HG03097 (cell line): ENCODE measurements at regions not wholly inside any gene's neighbourhood (a gene's known extent, or its start where the extent isn't known, plus 50 kb on each side); places are given as distances from the start of the nearest gene placed in this dataset.

ENCODE experiments used
- ATAC-seq: cut with Tn5 transposase; IDR thresholded peaks from one replicate; pipeline ENCODE4 v1.9.1; 2021; ENCODE audit not compliant: unreplicated experiment, low FRiP score

- ATAC-seq = no peak
These were observed 115.5 kb upstream of the HS3ST1 start for GRCh38 chr4:11544211-11544610.

- no peak for ATAC-seq
These were observed 115.0 kb upstream of the HS3ST1 start for GRCh38 chr4:11543706-11544105.

- ATAC-seq = no peak
These were observed 114.3 kb upstream of the HS3ST1 start for GRCh38 chr4:11542952-11543351.

- no peak for ATAC-seq
These were observed 109.2 kb upstream of the HS3ST1 start for GRCh38 chr4:11537846-11538245.

GRCh38 chr4:11535333-11535732, 106.6 kb upstream of the HS3ST1 start:
- ATAC-seq = no peak

GRCh38 chr4:11534623-11535302, 106.1 kb upstream of the HS3ST1 start:
- ATAC-seq = no peak

- no peak for ATAC-seq
These were observed 103.4 kb upstream of the HS3ST1 start for GRCh38 chr4:11532138-11532537.

GRCh38 chr4:11529625-11530201, 101.0 kb upstream of the HS3ST1 start:
- ATAC-seq = no peak

- no peak for ATAC-seq
These were observed 96.4 kb upstream of the HS3ST1 start for GRCh38 chr4:11525085-11525484.

- ATAC-seq = no peak
These were observed 90.1 kb upstream of the HS3ST1 start for GRCh38 chr4:11518754-11519153.

- ATAC-seq = no peak
These were observed 86.2 kb upstream of the HS3ST1 start for GRCh38 chr4:11514779-11515419.

- ATAC-seq = no peak
These were observed 85.3 kb upstream of the HS3ST1 start for GRCh38 chr4:11514003-11514402.

- no peak for ATAC-seq
These were observed 84.2 kb upstream of the HS3ST1 start for GRCh38 chr4:11512871-11513270.

GRCh38 chr4:11511321-11511720, 82.6 kb upstream of the HS3ST1 start:
- ATAC-seq = no peak

- ATAC-seq = no peak
These were observed 79.2 kb upstream of the HS3ST1 start for GRCh38 chr4:11507920-11508319.

GRCh38 chr4:11506194-11506593, 77.5 kb upstream of the HS3ST1 start:
- no peak for ATAC-seq

GRCh38 chr4:11505221-11505971, 76.7 kb upstream of the HS3ST1 start:
- ATAC-seq = no peak

GRCh38 chr4:11503166-11503565, 74.5 kb upstream of the HS3ST1 start:
- ATAC-seq = no peak

- no peak for ATAC-seq
These were observed 69.3 kb upstream of the HS3ST1 start for GRCh38 chr4:11497972-11498371.

GRCh38 chr4:11497212-11497806, 68.6 kb upstream of the HS3ST1 start:
- no peak for ATAC-seq

GRCh38 chr4:11496351-11496829, 67.7 kb upstream of the HS3ST1 start:
- no peak for ATAC-seq
